Fibroblast of mammary gland (primary cell): ENCODE measurements at regions not wholly inside any gene's neighbourhood (a gene's known extent, or its start where the extent isn't known, plus 50 kb on each side); places are given as distances from the start of the nearest gene placed in this dataset.

Experiments used
- DNase-seq: peaks from one replicate; pipeline ENCODE4 v3.0.0-alpha.2; 2010; ENCODE audit warnings: low read depth
- H3K4me3 ChIP-seq: 2 replicates; pipeline ENCODE4 v1.5.1; 2011; ENCODE audit warnings: low read depth, mild to moderate bottlenecking, low read length, moderate library complexity; ENCODE audit not compliant: control insufficient read depth
- CTCF ChIP-seq: conservative IDR thresholded peaks from 2 replicates; pipeline ENCODE4 v1.5.1; 2011; ENCODE audit warnings: low read depth, low read length, inconsistent platforms; ENCODE audit not compliant: control insufficient read depth, insufficient read depth

- no peak for TF ChIP-seq CTCF
- H3K4me3 ChIP-seq = no peak overlapping the region
- no peak for DNase-seq
These were observed 64.1 kb upstream of the MAMLD1 start for GRCh38 chrX:150298841-150299551.

GRCh38 chrX:150299579-150299978 is 63.5 kb upstream of the MAMLD1 start:
- no peak for TF ChIP-seq CTCF
- DNase-seq = no peak

GRCh38 chrX:150303386-150304097 is 59.6 kb upstream of the MAMLD1 start:
- DNase-seq = peak; percentile 10
- TF ChIP-seq CTCF = no peak
- no peak overlapping the region for H3K4me3 ChIP-seq

More at GRCh38 chrX:150299579-150299978, 63.5 kb upstream of the MAMLD1 start:
- H3K4me3 ChIP-seq = no peak overlapping the region

- H3K4me3 ChIP-seq = no peak overlapping the region
- DNase-seq = no peak
- TF ChIP-seq CTCF = no peak
These were observed 57.1 kb upstream of the MAMLD1 start for GRCh38 chrX:150306002-150306401.

- H3K4me3 ChIP-seq = no peak overlapping the region
- no peak for DNase-seq
- TF ChIP-seq CTCF = no peak
These were observed 55.1 kb upstream of the MAMLD1 start for GRCh38 chrX:150308041-150308440.

- TF ChIP-seq CTCF = no peak
- DNase-seq = peak; percentile 23
These were observed 54.5 kb upstream of the MAMLD1 start for GRCh38 chrX:150308532-150309157.

More at GRCh38 chrX:150308532-150309157, 54.5 kb upstream of the MAMLD1 start:
- H3K4me3 ChIP-seq = no peak overlapping the region
